Neuronal stem cell (in vitro differentiated cells): ENCODE measurements at regions not wholly inside any gene's neighbourhood (a gene's known extent, or its start where the extent isn't known, plus 50 kb on each side); places are given as distances from the start of the nearest gene placed in this dataset.

Experiments
- DNase-seq: peaks from one replicate; pipeline ENCODE4 v3.0.0-alpha.2; 2013; ENCODE audit warnings: low spot score
- H2AFZ ChIP-seq: one replicate; pipeline ENCODE4 v1.6.1; 2013; ENCODE audit warnings: mild to moderate bottlenecking, low read length, inconsistent platforms
- H2AK5ac ChIP-seq: 2 replicates; pipeline ENCODE4 v1.6.1; 2013; ENCODE audit warnings: low read depth, mild to moderate bottlenecking, inconsistent platforms, low read length, moderate library complexity, mixed read lengths
- H2BK120ac ChIP-seq: 2 replicates; pipeline ENCODE4 v1.6.1; 2013; ENCODE audit warnings: low read depth, mild to moderate bottlenecking, inconsistent platforms, low read length, moderate library complexity, mixed read lengths
- H2BK12ac ChIP-seq: one replicate; pipeline ENCODE4 v1.6.1; 2013; ENCODE audit warnings: low read length, inconsistent platforms
- H2BK15ac ChIP-seq: 2 replicates; pipeline ENCODE4 v1.6.1; 2013; ENCODE audit warnings: mild to moderate bottlenecking, low read length, inconsistent platforms, mixed read lengths
- H2BK5ac ChIP-seq: one replicate; pipeline ENCODE4 v1.6.1; 2013; ENCODE audit warnings: inconsistent platforms, mild to moderate bottlenecking, low read length, moderate library complexity
- H3K14ac ChIP-seq: one replicate; pipeline ENCODE4 v1.6.1; 2013; ENCODE audit warnings: low read length, inconsistent platforms
- H3K18ac ChIP-seq: 2 replicates; pipeline ENCODE4 v1.6.1; 2013; ENCODE audit warnings: low read length, inconsistent platforms
- H3K23ac ChIP-seq: 2 replicates; pipeline ENCODE4 v1.6.1; 2013; ENCODE audit warnings: low read depth, mild to moderate bottlenecking, mixed read lengths, low read length, inconsistent platforms; ENCODE audit not compliant: poor library complexity
- H3K27ac ChIP-seq: replicated peaks from 3 replicates; pipeline ENCODE4 v1.5.1; 2013; ENCODE audit warnings: low read length, inconsistent platforms
- H3K27me3 ChIP-seq, 3 experiments: 2 replicates each; pipeline ENCODE4 v1.6.1; 2013; ENCODE audit warnings: low read length in 3 of 3, mild to moderate bottlenecking in 2 of 3, inconsistent platforms in 1 of 3, low read depth in 1 of 3, mixed read lengths in 1 of 3, moderate library complexity in 1 of 3; ENCODE audit not compliant: control insufficient read depth in 3 of 3, insufficient read depth in 3 of 3
- H3K36me3 ChIP-seq, 2 donors: replicated peaks in 1 of 2; 2 replicates each; pipeline ENCODE4 v1.6.1; 2013; ENCODE audit warnings: low read length in 2 of 2; ENCODE audit not compliant: control insufficient read depth in 2 of 2, insufficient read depth in 2 of 2
- H3K4ac ChIP-seq: 2 replicates; pipeline ENCODE4 v1.6.1; 2013; ENCODE audit warnings: inconsistent platforms, mild to moderate bottlenecking, low read length, moderate library complexity
- H3K4me1 ChIP-seq, 2 donors: 1 replicate in 1 of 2; 2 replicates in 1 of 2; pipeline ENCODE4 v1.6.1; 2013; ENCODE audit warnings: low read length in 2 of 2, low read depth in 1 of 2; ENCODE audit not compliant: control insufficient read depth in 2 of 2, insufficient read depth in 1 of 2
- H3K4me2 ChIP-seq: one replicate; pipeline ENCODE4 v1.6.1; 2013; ENCODE audit warnings: mild to moderate bottlenecking, low read length, inconsistent platforms; ENCODE audit not compliant: insufficient read depth, poor library complexity, severe bottlenecking
- H3K4me3 ChIP-seq, 2 donors: 2 replicates each; pipeline ENCODE4 v1.5.1; 2013; ENCODE audit warnings: low read length in 2 of 2, mild to moderate bottlenecking in 2 of 2, inconsistent platforms in 1 of 2, moderate library complexity in 1 of 2
- H3K79me1 ChIP-seq: one replicate; pipeline ENCODE4 v1.6.1; 2013; ENCODE audit warnings: low read depth, mild to moderate bottlenecking, inconsistent platforms, low read length, moderate library complexity
- H3K9ac ChIP-seq: one replicate; pipeline ENCODE4 v1.6.1; 2013; ENCODE audit warnings: mild to moderate bottlenecking, low read depth, low read length, inconsistent platforms; ENCODE audit not compliant: poor library complexity
- H3K9me3 ChIP-seq, 2 donors: replicated peaks in 1 of 2; 2 replicates each; pipeline versions ENCODE3 to v1.6.1; 2013; ENCODE audit warnings: low read length in 2 of 2, mild to moderate bottlenecking in 2 of 2, inconsistent platforms in 1 of 2, low read depth in 1 of 2, mixed read lengths in 1 of 2, moderate library complexity in 1 of 2; ENCODE audit not compliant: control insufficient read depth in 2 of 2, insufficient read depth in 1 of 2
- H4K8ac ChIP-seq: one replicate; pipeline ENCODE4 v1.6.1; 2013; ENCODE audit warnings: low read depth, mild to moderate bottlenecking, inconsistent platforms, low read length, moderate library complexity
- H4K91ac ChIP-seq: one replicate; pipeline ENCODE4 v1.6.1; 2013; ENCODE audit warnings: low read length, low read depth, mild to moderate bottlenecking, inconsistent platforms; ENCODE audit not compliant: poor library complexity
- WGBS, 2 donors: extraction: QIAGEN DNeasy Blood & Tissue Kit; methylation state at CpG; one replicate each; pipeline ENCODE4 v1.1.7; 2013; ENCODE audit warnings: missing lambda C conversion rate in 2 of 2, mixed read lengths in 1 of 2; ENCODE audit not compliant: insufficient read length in 2 of 2, insufficient replicate concordance in 1 of 2; ENCODE audit errors: extremely low coverage in 2 of 2; 5-methylcytosine and 5-hydroxymethylcytosine counted together

DNA sequence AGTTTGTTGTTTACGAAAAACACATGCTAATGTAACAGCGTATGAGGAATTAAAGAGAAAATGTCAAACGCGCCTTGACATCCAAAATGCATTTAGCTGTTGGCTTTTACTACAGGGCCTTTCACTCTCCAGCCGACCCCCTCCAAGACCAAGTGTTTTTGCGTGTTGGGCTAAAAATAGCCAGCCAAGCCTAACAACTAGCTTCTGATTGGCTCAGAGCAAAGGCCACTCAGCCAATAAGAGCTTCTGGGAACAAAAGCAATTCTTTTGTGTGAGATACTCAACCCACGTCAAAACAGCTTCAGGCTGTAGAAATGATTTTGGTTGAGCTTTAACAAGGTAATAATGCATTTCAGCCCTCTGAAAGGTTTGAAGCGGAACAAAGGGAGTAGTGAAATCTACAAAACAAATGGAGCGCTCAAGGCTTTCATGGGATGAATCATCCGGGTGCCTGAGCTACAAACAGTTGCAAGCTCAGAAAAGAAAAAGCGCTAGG lies 198.7 kb upstream of the DCN start:
- Histone ChIP-seq H3K36me3 (no peaks in the 10 kb centered on the region), H3K4ac (no peak overlapping the region), H3K14ac (no peak overlapping the region), H2AFZ (peak overlapping the region; percentile 70), H3K79me1 (no peaks in the 10 kb centered on the region), H3K9ac (no peak overlapping the region), H3K27me3 (no peaks in the 10 kb centered on the region), H3K23ac (no peak overlapping the region), H2BK15ac (no peak overlapping the region), H4K8ac (no peak overlapping the region), H3K27ac (peak overlapping the region; percentile 79), H3K9me3 (no peaks in the 10 kb centered on the region), H2BK12ac (no peak overlapping the region), H2AK5ac (no peak overlapping the region), H3K4me2 (peak overlapping the region; percentile 31), H4K91ac (no peak overlapping the region), H3K4me3 (peak overlapping the region in 1 of 2 donors; percentile 38), H2BK120ac (no peak overlapping the region), H2BK5ac (no peak overlapping the region), H3K18ac (no peak overlapping the region), H3K4me1 (peaks cover 4 to 10% of the 10 kb centered on the region in 2 donors)
- WGBS, 2 donors = no CpG with 5 or more reads among the region's 11 CpGs
- peak; percentile 84 for DNase-seq

DNA sequence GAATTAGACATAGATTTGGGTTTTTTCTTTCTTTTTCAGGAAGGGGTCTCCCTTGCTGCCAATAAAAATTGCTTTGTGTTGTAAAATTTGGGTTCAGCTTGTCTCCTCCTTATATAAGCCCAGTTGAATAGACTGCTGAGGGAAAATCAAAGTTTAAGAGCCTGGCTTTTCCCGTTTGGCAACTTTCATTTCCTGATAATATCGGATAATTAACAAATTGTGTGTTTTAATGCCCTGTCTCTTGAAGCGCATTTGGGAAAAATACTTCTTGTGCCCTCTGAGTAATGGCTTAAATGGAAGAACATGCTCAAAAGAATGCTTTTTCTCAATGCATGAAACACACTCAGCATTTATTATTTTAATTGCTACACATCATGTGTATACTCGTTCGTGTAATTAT lies 198.0 kb upstream of the DCN start:
- no peak overlapping the region for H3K4me2 ChIP-seq
- H3K9me3 ChIP-seq = no peaks in the 10 kb centered on the region
- no peak overlapping the region for H4K8ac ChIP-seq
- H3K79me1 ChIP-seq = no peaks in the 10 kb centered on the region
- H4K91ac ChIP-seq = no peak overlapping the region
- H3K14ac ChIP-seq = no peak overlapping the region
- peaks cover 4 to 10% of the 10 kb centered on the region in 2 donors for H3K4me1 ChIP-seq
- no peak overlapping the region for H3K9ac ChIP-seq
- H2BK12ac ChIP-seq = no peak overlapping the region
- no peak overlapping the region for H3K18ac ChIP-seq
- H3K36me3 ChIP-seq = no peaks in the 10 kb centered on the region
- no peak overlapping the region for H2BK15ac ChIP-seq
- no peak overlapping the region for H2BK120ac ChIP-seq
- no peaks in the 10 kb centered on the region for H3K27me3 ChIP-seq
- H3K27ac ChIP-seq = no peak overlapping the region
- H3K4me3 ChIP-seq = no peak overlapping the region
- H2BK5ac ChIP-seq = no peak overlapping the region
- H2AFZ ChIP-seq = peak overlapping the region; percentile 70
- no peak overlapping the region for H3K23ac ChIP-seq
- WGBS, 2 donors = no CpG with 5 or more reads among the region's 5 CpGs
- no peak overlapping the region for H2AK5ac ChIP-seq
- no peak for DNase-seq
- H3K4ac ChIP-seq = no peak overlapping the region

DNA sequence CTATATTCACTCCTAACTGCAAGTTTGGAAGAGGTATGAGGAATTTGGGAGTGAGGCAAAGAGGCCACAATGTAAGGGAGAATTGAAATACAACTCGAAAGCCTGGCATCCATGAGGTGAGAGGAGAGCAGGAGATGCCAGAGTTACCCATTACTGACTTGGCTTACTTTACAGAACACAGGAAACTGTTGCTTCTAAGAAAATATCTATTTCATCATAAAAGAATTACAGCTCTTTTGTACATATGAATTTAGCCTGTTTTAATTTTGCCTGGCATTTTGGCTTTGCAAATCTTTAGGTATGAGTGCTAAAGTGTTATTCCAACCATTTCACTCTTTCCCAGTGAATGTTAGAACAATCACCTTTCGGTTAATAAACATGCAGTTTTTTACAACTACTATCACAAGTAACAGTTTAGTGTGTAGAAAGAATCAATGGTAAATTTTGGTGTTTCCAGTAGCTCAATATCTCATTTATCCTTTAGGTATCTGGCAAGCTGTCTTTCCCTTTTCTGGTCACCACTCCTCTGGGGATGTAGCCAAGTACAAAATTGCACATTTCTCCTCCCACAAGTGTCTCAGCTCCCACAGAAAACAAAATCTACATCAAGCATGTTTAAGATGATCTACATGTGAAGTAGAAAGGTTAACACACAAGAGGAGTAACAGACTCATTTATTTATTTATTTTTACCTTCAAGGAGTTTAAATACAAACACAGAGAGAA lies 196.6 kb upstream of the DCN start:
- no peak overlapping the region for H4K91ac ChIP-seq
- H3K4me1 ChIP-seq = peaks cover 4 to 10% of the 10 kb centered on the region in 2 donors
- H3K14ac ChIP-seq = no peak overlapping the region
- WGBS, 2 donors = no CpG with 5 or more reads among the region's 2 CpGs
- no peak overlapping the region for H2BK12ac ChIP-seq
- H3K79me1 ChIP-seq = no peaks in the 10 kb centered on the region
- H3K4me2 ChIP-seq = no peak overlapping the region
- H3K4ac ChIP-seq = no peak overlapping the region
- DNase-seq = no peak
- no peak overlapping the region for H2AK5ac ChIP-seq
- no peak overlapping the region for H3K9ac ChIP-seq
- no peak overlapping the region for H3K27ac ChIP-seq
- H2BK5ac ChIP-seq = no peak overlapping the region
- H2BK120ac ChIP-seq = no peak overlapping the region
- H3K36me3 ChIP-seq = no peaks in the 10 kb centered on the region
- H4K8ac ChIP-seq = no peak overlapping the region
- H2AFZ ChIP-seq = no peak overlapping the region
- no peaks in the 10 kb centered on the region for H3K27me3 ChIP-seq
- no peak overlapping the region for H3K23ac ChIP-seq
- H3K9me3 ChIP-seq = no peaks in the 10 kb centered on the region
- no peak overlapping the region for H3K18ac ChIP-seq
- no peak overlapping the region for H2BK15ac ChIP-seq
- no peak overlapping the region for H3K4me3 ChIP-seq

DNA sequence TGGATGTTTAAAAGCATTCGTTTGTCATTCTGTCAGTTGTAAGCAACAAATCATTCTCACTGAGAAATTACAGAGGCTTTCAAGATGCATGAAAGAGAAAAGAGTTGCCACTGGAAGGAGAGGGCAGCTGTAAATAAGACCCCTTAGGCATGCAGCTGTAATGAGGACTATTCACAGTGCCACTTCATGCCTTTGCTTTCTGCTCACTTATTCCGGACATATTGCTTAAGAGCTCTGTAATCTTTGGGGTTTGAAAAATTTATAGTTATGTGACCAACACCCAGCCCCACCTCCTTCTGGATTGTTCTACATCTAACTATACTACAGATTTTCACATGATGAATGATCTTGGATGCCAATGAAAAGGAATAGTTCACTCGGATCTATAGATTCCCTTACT lies 194.8 kb upstream of the DCN start:
- Histone ChIP-seq H3K27me3 (no peaks in the 10 kb centered on the region), H3K23ac (no peak overlapping the region), H3K18ac (no peak overlapping the region), H3K14ac (no peak overlapping the region), H2BK12ac (no peak overlapping the region), H3K79me1 (no peaks in the 10 kb centered on the region), H2BK15ac (no peak overlapping the region), H3K36me3 (no peaks in the 10 kb centered on the region), H3K4me3 (no peak overlapping the region), H4K8ac (no peak overlapping the region), H3K9ac (no peak overlapping the region), H4K91ac (no peak overlapping the region), H2BK120ac (no peak overlapping the region), H3K9me3 (no peaks in the 10 kb centered on the region), H3K4me2 (no peak overlapping the region), H2BK5ac (no peak overlapping the region), H2AFZ (no peak overlapping the region), H2AK5ac (no peak overlapping the region), H3K27ac (no peak overlapping the region), H3K4ac (no peak overlapping the region), H3K4me1 (peaks cover 3 to 6% of the 10 kb centered on the region in 2 donors)
- no CpG with 5 or more reads among the region's 3 CpGs for WGBS, 2 donors
- no peak for DNase-seq
